Peyer's patch (tissue), 4 donors: ENCODE measurements at regions not wholly inside any gene's neighbourhood (a gene's known extent, or its start where the extent isn't known, plus 50 kb on each side); places are given as distances from the start of the nearest gene placed in this dataset.
A peak's percentile ranks its signal among the peaks of the same experiment; 100 is the strongest.

Source experiments
- DNase-seq, 3 donors: peaks; one replicate each; pipeline ENCODE4 v3.0.0-alpha.2; 2017 to 2019
- H3K27ac ChIP-seq, 4 donors: fragments of 200-600 bp; sonication (generic); one replicate each; pipeline ENCODE4 v1.5.1; 2016 to 2019
- H3K27me3 ChIP-seq, 2 donors: fragments of 200-600 bp; sonication (generic); one replicate each; pipeline ENCODE4 v1.5.1; 2019
- H3K36me3 ChIP-seq, 3 donors: fragments of 200-600 bp; sonication (generic); one replicate each; pipeline ENCODE4 v1.5.1; 2016 to 2019
- H3K4me1 ChIP-seq, 4 donors: fragments of 200-600 bp; sonication (generic); one replicate each; pipeline ENCODE4 v1.5.1; 2016 to 2019
- H3K4me3 ChIP-seq, 4 donors: fragments of 200-600 bp; sonication (generic); 1 replicate in 3 of 4; 2 replicates in 1 of 4; pipeline ENCODE4 v1.5.1; 2016 to 2019; ENCODE audit warnings: mild to moderate bottlenecking in 1 of 4
- H3K9me3 ChIP-seq, 4 donors: fragments of 200-600 bp; sonication (generic); one replicate each; pipeline ENCODE4 v1.5.1; 2016 to 2019; ENCODE audit warnings: mild to moderate bottlenecking in 1 of 4
- POLR2A ChIP-seq, 2 donors: fragments of 450-650 bp; IDR thresholded peaks; one replicate each; pipeline ENCODE4 v1.5.1; 2017; ENCODE audit warnings: antibody characterized with exemption in 2 of 2, mild to moderate bottlenecking in 2 of 2, moderate library complexity in 2 of 2
- TF ChIP-seq, protein P1 (sequence below), 6 experiments: fragments of 450-650 bp in 4 of 6; fragments of 200-600 bp in 2 of 6; sonication (generic) in 1 of 6; IDR thresholded peaks; one replicate each; pipeline ENCODE4 v1.5.1; 2017 to 2019; ENCODE audit warnings: antibody characterized with exemption in 6 of 6, mild to moderate bottlenecking in 3 of 6, moderate library complexity in 1 of 6

DNA sequence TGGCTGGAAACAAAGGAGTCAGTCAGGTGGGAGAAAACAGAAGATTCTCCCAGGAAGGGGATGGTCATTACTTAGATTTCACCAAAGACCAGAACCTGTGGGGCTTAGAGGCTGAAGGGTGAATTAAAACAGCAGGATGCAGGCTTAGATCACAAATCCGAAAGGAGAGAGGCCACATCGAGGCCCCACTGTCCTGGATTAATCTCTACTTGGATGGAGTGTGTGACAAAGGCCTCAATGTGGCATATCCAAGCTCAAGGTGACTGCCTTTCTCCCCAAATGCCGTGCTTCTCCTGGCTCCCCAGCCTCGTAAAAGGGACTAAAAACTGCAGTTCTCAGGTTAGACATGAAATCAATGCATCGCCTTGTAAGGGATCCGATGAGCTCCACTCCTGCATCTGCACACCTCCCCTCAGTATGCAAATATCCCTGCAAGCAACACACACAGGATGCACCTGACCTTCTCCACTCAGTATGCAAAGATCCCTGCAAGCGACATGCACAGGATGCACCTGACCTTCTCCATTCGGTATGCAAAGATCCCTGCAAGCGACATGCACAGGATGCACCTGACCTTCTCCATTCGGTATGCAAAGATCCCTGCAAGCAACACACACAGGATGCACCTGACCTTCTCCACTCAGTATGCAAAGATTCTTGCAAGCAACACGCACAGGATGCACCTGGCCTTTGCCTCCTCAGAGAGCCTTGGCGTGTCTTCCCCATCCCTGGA, 447.4 kb downstream of the BRD1 start:
- Histone ChIP-seq H3K9me3 (no peaks in the 10 kb centered on the region), H3K27ac (no peak overlapping the region), H3K4me3 (no peak overlapping the region), H3K4me1 (no peaks in the 10 kb centered on the region), H3K36me3 (no peaks in the 10 kb centered on the region), H3K27me3 (no peaks in the 10 kb centered on the region)
- peak in 1 of 3 donors; percentile 6 for DNase-seq
- TF ChIP-seq, protein P1, sequence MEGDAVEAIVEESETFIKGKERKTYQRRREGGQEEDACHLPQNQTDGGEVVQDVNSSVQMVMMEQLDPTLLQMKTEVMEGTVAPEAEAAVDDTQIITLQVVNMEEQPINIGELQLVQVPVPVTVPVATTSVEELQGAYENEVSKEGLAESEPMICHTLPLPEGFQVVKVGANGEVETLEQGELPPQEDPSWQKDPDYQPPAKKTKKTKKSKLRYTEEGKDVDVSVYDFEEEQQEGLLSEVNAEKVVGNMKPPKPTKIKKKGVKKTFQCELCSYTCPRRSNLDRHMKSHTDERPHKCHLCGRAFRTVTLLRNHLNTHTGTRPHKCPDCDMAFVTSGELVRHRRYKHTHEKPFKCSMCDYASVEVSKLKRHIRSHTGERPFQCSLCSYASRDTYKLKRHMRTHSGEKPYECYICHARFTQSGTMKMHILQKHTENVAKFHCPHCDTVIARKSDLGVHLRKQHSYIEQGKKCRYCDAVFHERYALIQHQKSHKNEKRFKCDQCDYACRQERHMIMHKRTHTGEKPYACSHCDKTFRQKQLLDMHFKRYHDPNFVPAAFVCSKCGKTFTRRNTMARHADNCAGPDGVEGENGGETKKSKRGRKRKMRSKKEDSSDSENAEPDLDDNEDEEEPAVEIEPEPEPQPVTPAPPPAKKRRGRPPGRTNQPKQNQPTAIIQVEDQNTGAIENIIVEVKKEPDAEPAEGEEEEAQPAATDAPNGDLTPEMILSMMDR (IDR thresholded peaks at IDR 0.05), result no peak
- TF ChIP-seq POLR2A (IDR thresholded peaks at IDR 0.05), result no peak

DNA sequence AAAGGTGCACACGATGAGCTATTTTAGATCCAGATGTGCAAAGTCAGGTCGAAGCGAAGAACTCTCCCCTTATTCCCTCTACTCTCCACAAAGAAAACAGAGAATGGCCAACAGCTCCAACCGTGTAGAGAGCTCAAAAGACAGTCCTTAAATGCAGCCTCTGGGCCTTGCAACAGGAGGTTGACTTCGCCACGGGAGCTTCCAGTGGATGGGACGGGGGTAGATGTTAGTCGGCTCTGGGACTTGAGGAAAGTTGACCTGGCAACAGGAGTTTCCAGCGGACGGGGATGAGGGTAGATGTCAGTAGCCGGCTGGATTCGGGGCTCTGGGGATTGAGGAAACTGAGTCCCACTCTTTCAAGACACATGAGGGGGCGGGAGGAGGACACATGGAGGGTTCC, 450.4 kb downstream of the BRD1 start:
- H3K9me3 ChIP-seq, result no peaks in the 10 kb centered on the region
- peak in 2 of 3 donors; percentile 8 to 10 for DNase-seq
- no peaks in the 10 kb centered on the region for H3K27me3 ChIP-seq
- TF ChIP-seq, protein P1 (IDR thresholded peaks at IDR 0.05), result no peak
- TF ChIP-seq POLR2A (IDR thresholded peaks at IDR 0.05), result no peak
- no peaks in the 10 kb centered on the region for H3K4me1 ChIP-seq
- no peak overlapping the region for H3K27ac ChIP-seq
- H3K4me3 ChIP-seq, result no peak overlapping the region
- no peaks in the 10 kb centered on the region for H3K36me3 ChIP-seq

DNA sequence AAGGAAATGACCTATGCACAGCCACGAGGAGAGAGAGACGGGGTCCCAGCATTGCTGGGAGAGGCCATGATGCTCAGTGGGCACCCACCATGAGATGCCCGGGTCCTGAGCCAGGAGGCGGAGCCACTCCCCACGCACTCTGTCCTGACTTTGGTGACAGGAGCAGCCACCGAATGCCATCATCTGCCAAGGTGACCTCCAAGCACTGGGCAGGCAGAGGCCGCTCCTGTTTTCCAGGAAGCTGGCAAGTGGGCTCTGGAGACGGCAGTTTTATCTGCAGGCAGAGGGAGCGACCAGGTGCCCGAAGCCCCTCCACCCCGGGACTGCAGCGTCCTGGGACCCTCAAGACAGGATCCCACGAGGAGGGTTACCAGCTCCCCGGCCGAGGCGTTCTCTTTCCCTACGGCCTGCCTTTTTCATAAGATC, 453.9 kb downstream of the BRD1 start:
- no peak overlapping the region for H3K4me3 ChIP-seq
- DNase-seq, result peak in 2 of 3 donors; percentile 6 to 38
- TF ChIP-seq, protein P1 (IDR thresholded peaks at IDR 0.05), result no peak
- TF ChIP-seq POLR2A (IDR thresholded peaks at IDR 0.05), result no peak

DNA sequence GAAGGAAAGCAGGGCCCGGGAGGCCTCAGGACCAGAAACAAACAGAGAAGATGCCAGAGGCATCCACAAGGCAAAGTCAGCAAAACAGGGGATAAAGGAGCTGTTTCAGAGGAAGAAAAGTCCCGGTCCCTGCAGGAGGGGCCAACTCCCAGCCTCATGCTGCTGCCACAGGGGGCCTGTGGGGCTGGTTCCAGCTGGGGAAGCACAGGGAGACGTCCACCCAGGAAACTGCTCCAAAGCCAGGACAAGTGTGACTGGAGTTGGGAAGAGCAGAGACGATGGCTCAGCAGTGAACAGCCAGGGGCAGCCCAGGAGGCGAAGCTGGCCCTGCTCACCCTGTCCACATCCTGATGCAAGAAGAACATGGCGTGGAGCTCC, 454.4 kb downstream of the BRD1 start:
- Histone ChIP-seq H3K9me3 (no peaks in the 10 kb centered on the region), H3K4me1 (no peaks in the 10 kb centered on the region), H3K36me3 (no peaks in the 10 kb centered on the region), H3K4me3 (no peak overlapping the region), H3K27me3 (no peaks in the 10 kb centered on the region), H3K27ac (no peak overlapping the region)
- peak in 1 of 3 donors; percentile 25 for DNase-seq
- TF ChIP-seq, protein P1 (IDR thresholded peaks at IDR 0.05), result no peak
- TF ChIP-seq POLR2A (IDR thresholded peaks at IDR 0.05), result no peak

More for the DNA sequence above, 453.9 kb downstream of the BRD1 start:
- Histone ChIP-seq H3K27me3 (no peaks in the 10 kb centered on the region), H3K27ac (no peak overlapping the region), H3K36me3 (no peaks in the 10 kb centered on the region), H3K9me3 (no peaks in the 10 kb centered on the region), H3K4me1 (no peaks in the 10 kb centered on the region)

DNA sequence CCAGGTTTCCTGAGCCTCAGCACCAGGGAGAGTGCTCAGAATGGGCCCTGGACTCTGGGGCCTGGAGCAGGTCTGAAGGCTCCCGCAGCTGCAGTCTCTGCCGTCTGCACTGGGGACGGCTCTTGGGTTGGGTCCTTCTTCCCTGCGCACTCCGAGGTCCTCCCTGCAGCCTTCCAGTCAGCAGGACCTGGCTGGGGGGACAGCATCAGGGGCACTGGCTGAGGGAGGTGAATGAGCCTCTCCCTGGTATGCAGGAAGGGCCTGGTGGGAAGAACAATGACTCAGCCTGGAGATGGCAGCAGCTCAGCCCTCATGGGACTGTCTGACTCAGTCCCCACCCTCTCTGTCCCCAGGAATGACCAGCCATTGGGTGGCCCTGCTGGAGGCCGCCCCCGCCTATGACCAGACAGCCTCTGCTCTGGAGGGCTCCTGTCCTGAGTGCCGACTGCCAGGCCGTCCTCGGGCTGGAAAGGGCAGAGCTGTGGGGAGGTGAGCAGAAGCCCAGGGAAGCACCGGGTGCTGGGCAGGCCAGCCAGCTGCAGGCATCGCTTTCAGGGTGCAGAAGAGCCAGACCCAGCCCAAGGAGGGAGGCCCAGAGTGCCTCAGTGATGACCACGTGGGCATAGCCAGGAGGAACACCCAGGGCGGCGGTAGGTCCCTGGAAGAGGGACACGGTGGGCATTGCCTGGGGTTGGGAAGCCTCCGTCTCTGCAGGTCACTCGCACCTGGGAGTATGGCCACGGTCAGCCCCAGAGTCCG, 455.0 kb downstream of the BRD1 start:
- peak in 2 of 3 donors; percentile 6 to 38 for DNase-seq

More for the DNA sequence above, 455.0 kb downstream of the BRD1 start:
- H3K27me3 ChIP-seq, result no peaks in the 10 kb centered on the region
- no peaks in the 10 kb centered on the region for H3K36me3 ChIP-seq
- H3K9me3 ChIP-seq, result no peaks in the 10 kb centered on the region
- TF ChIP-seq POLR2A (IDR thresholded peaks at IDR 0.05), result no peak
- TF ChIP-seq, protein P1 (IDR thresholded peaks at IDR 0.05), result no peak
- no peak overlapping the region for H3K27ac ChIP-seq
- H3K4me3 ChIP-seq, result no peak overlapping the region
- no peaks in the 10 kb centered on the region for H3K4me1 ChIP-seq
